NB4 (cell line): ENCODE measurements at regions not wholly inside any gene's neighbourhood (a gene's known extent, or its start where the extent isn't known, plus 50 kb on each side); places are given as distances from the start of the nearest gene placed in this dataset.

ENCODE experiments used
- CTCF ChIP-seq: IDR thresholded peaks from one replicate; pipeline ENCODE4 v1.5.1; 2012; ENCODE audit warnings: low read depth, low read length
- MYC ChIP-seq: IDR thresholded peaks from 2 replicates; pipeline ENCODE4 v1.6.1; 2011; ENCODE audit warnings: low read depth, low read length
- POLR2A ChIP-seq: IDR thresholded peaks from 2 replicates; pipeline ENCODE4 v1.6.1; 2011; ENCODE audit warnings: mild to moderate bottlenecking; ENCODE audit not compliant: insufficient read length; ENCODE audit errors: extremely low read depth

DNA sequence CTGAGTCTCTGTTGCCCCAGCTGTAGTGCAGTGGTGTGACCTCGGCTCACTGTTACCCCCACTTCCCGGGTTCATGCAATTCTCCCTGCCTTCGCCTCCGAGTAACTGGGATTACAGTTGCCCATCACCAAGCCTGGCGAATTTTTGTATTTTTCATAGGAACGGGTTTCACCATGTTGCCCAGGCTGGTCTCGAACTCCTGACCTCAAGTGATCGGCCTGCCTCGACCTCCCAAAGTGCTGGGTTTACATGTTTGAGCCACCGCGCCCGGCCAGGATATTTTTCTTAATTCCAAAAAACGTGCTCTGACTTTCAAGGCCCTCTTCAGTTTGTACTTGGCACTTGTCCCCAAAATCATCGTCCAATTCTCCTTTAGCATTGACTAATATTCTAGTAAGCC, 129.2 kb upstream of the EPHA5 start:
- no peak for TF ChIP-seq CTCF
- TF ChIP-seq POLR2A = no peak
- no peak for TF ChIP-seq MYC
